Suprapubic skin (tissue), 3 donors: ENCODE measurements at regions not wholly inside any gene's neighbourhood (a gene's known extent, or its start where the extent isn't known, plus 50 kb on each side); places are given as distances from the start of the nearest gene placed in this dataset.

ENCODE experiments used
- POLR2A ChIP-seq, 2 donors: fragments of 450-650 bp; IDR thresholded peaks; one replicate each; pipeline ENCODE4 v1.6.1; 2017; ENCODE audit warnings: antibody characterized with exemption in 2 of 2, mild to moderate bottlenecking in 2 of 2, moderate library complexity in 2 of 2
- TF ChIP-seq, protein P1 (sequence below), 2 donors: fragments of 200-600 bp in 1 of 2; fragments of 450-650 bp in 1 of 2; sonication (generic) in 1 of 2; IDR thresholded peaks; one replicate each; pipeline ENCODE4 v1.5.1; 2016 to 2019; ENCODE audit warnings: antibody characterized with exemption in 2 of 2, mild to moderate bottlenecking in 1 of 2, moderate library complexity in 1 of 2

DNA sequence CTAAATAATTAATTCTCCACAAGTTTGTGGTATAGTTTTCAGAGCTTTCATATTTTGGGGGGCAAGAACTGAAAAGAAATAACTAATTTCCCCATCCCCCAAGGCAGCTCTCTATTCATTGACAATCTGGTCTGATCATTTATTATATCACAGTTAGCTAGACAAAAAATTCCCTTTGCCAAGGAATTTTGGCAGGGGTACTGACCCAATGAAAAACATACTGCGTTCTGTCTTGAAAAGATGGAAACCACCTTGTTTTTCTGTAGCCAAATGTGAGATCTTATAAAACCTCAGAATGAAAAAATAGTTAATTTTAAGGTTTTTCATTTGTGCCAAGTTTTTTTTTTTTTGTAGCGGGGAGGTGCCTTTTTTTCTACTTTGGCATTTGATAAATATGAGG lies 1008.9 kb downstream of the EFNA5 start:
- no peak for TF ChIP-seq POLR2A (IDR thresholded peaks at IDR 0.05)
- TF ChIP-seq, protein P1, sequence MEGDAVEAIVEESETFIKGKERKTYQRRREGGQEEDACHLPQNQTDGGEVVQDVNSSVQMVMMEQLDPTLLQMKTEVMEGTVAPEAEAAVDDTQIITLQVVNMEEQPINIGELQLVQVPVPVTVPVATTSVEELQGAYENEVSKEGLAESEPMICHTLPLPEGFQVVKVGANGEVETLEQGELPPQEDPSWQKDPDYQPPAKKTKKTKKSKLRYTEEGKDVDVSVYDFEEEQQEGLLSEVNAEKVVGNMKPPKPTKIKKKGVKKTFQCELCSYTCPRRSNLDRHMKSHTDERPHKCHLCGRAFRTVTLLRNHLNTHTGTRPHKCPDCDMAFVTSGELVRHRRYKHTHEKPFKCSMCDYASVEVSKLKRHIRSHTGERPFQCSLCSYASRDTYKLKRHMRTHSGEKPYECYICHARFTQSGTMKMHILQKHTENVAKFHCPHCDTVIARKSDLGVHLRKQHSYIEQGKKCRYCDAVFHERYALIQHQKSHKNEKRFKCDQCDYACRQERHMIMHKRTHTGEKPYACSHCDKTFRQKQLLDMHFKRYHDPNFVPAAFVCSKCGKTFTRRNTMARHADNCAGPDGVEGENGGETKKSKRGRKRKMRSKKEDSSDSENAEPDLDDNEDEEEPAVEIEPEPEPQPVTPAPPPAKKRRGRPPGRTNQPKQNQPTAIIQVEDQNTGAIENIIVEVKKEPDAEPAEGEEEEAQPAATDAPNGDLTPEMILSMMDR (IDR thresholded peaks at IDR 0.05): no peak
